Keratinocyte (primary cell): ENCODE measurements at regions not wholly inside any gene's neighbourhood (a gene's known extent, or its start where the extent isn't known, plus 50 kb on each side); places are given as distances from the start of the nearest gene placed in this dataset.

Source experiments
- DNase-seq: peaks from one replicate; pipeline ENCODE4 v3.0.0-alpha.2; 2011; ENCODE audit warnings: low read depth, missing footprints, low spot score
- FAIRE-seq: peaks from 2 replicates; lab custom pipeline; 2011; peaks lifted over from hg19 to GRCh38; lab: Jason Lieb, UNC
- H2AFZ ChIP-seq: 2 replicates; pipeline ENCODE4 v1.6.0; 2012; ENCODE audit warnings: low read length, control low read depth, inconsistent platforms; ENCODE audit not compliant: control insufficient read depth
- H3K27ac ChIP-seq: 2 replicates; pipeline ENCODE4 v1.5.1; 2011; ENCODE audit warnings: low read length; ENCODE audit not compliant: control insufficient read depth, insufficient read depth
- H3K27me3 ChIP-seq: 3 replicates; pipeline ENCODE4 v1.6.0; 2011; ENCODE audit warnings: low read length; ENCODE audit not compliant: control insufficient read depth, insufficient read depth; ENCODE audit errors: extremely low read depth
- H3K36me3 ChIP-seq, 2 experiments: 2 replicates in 1 of 2; 3 replicates in 1 of 2; pipeline ENCODE4 v1.5.1; 2011; ENCODE audit warnings: low read length in 2 of 2, mild to moderate bottlenecking in 1 of 2; ENCODE audit not compliant: control insufficient read depth in 2 of 2, insufficient read depth in 2 of 2; ENCODE audit errors: extremely low read depth in 1 of 2
- H3K4me1 ChIP-seq: 3 replicates; pipeline ENCODE4 v1.5.1; 2011; ENCODE audit warnings: low read length; ENCODE audit not compliant: control insufficient read depth, insufficient read depth; ENCODE audit errors: extremely low read depth
- H3K4me2 ChIP-seq: 3 replicates; pipeline ENCODE4 v1.6.0; 2011; ENCODE audit warnings: low read depth, low read length; ENCODE audit not compliant: control insufficient read depth, insufficient read depth; ENCODE audit errors: extremely low read depth
- H3K4me3 ChIP-seq, 3 experiments: fragments of 200-600 bp in 1 of 3; sonication (generic) in 1 of 3; 2 replicates in 2 of 3; 3 replicates in 1 of 3; pipeline ENCODE4 v1.5.1; 2011 to 2016; ENCODE audit warnings: low read length in 3 of 3, mild to moderate bottlenecking in 3 of 3, control low read depth in 2 of 3, inconsistent platforms in 1 of 3, low read depth in 1 of 3, mixed read lengths in 1 of 3, mixed run types in 1 of 3, moderate library complexity in 1 of 3; ENCODE audit not compliant: control insufficient read depth in 2 of 3, insufficient read depth in 2 of 3; ENCODE audit errors: extremely low read depth in 1 of 3
- H3K79me2 ChIP-seq: 2 replicates; pipeline ENCODE4 v1.6.0; 2012; ENCODE audit warnings: low read length; ENCODE audit not compliant: control insufficient read depth, insufficient read depth
- H3K9ac ChIP-seq: 3 replicates; pipeline ENCODE4 v1.6.0; 2011; ENCODE audit warnings: low read length; ENCODE audit not compliant: control insufficient read depth, insufficient read depth; ENCODE audit errors: extremely low read depth
- H3K9me1 ChIP-seq: 3 replicates; pipeline ENCODE4 v1.6.0; 2011; ENCODE audit warnings: low read length; ENCODE audit not compliant: control insufficient read depth, insufficient read depth; ENCODE audit errors: extremely low read depth
- H3K9me3 ChIP-seq: 2 replicates; pipeline ENCODE4 v1.5.1; 2012; ENCODE audit warnings: low read depth, low read length; ENCODE audit not compliant: control insufficient read depth
- H4K20me1 ChIP-seq: 3 replicates; pipeline ENCODE4 v1.6.0; 2011; ENCODE audit warnings: low read length; ENCODE audit not compliant: control insufficient read depth, insufficient read depth; ENCODE audit errors: extremely low read depth
- CTCF ChIP-seq, 3 experiments: IDR thresholded peaks in 1 of 3; conservative IDR thresholded peaks in 1 of 3; optimal IDR thresholded peaks in 1 of 3; 2 replicates in 2 of 3; 3 replicates in 1 of 3; pipeline versions ENCODE3 to v1.5.1; 2011; ENCODE audit warnings: low read length in 3 of 3, mild to moderate bottlenecking in 3 of 3, moderate library complexity in 2 of 3, control low read depth in 1 of 3, inconsistent platforms in 1 of 3; ENCODE audit not compliant: insufficient read depth in 2 of 3; ENCODE audit errors: extremely low read depth in 1 of 3
- EZH2 ChIP-seq: IDR thresholded peaks from one replicate; pipeline ENCODE4 v1.6.1; 2012; ENCODE audit warnings: inconsistent platforms, mild to moderate bottlenecking, low read length, moderate library complexity
- dilution Hi-C: fragments of 300-500 bp; cut with MboI; formaldehyde crosslinking; loops from one replicate; pipeline ENCODE4 v1.7.0; 2020; ENCODE audit warnings: low sequenced_read_pairs; ENCODE audit not compliant: extremely low pct_ligation_motif_present

GRCh38 chr6:71446470-71446869 is 157.9 kb downstream of the OGFRL1 start:
- no peaks in the 10 kb centered on the region for H3K27me3 ChIP-seq
- H3K4me1 ChIP-seq = no peaks in the 10 kb centered on the region
- H3K9ac ChIP-seq = no peak overlapping the region
- no peaks in the 10 kb centered on the region for H3K9me1 ChIP-seq
- TF ChIP-seq EZH2 (no peak), CTCF (optimal IDR thresholded peaks at IDR 0.05 in 1 of 3, IDR thresholded peaks at IDR 0.05 in 1 of 3, conservative IDR thresholded peaks at IDR 0.05 in 1 of 3; ENCODE audit: extremely low read depth in 1 of 3, insufficient read depth in 2 of 3, low read length in 3 of 3) (no peak)
- no peaks in the 10 kb centered on the region for H3K79me2 ChIP-seq
- H2AFZ ChIP-seq = no peak overlapping the region
- no peak overlapping the region for H3K27ac ChIP-seq
- H3K36me3 ChIP-seq = no peaks in the 10 kb centered on the region
- DNase-seq (no peak), FAIRE-seq (peak; percentile 9)
- H3K9me3 ChIP-seq = no peaks in the 10 kb centered on the region
- no peak overlapping the region for H3K4me2 ChIP-seq
- no peak overlapping the region for H3K4me3 ChIP-seq
- no peaks in the 10 kb centered on the region for H4K20me1 ChIP-seq
- dilution Hi-C loops = no loop called here

DNA sequence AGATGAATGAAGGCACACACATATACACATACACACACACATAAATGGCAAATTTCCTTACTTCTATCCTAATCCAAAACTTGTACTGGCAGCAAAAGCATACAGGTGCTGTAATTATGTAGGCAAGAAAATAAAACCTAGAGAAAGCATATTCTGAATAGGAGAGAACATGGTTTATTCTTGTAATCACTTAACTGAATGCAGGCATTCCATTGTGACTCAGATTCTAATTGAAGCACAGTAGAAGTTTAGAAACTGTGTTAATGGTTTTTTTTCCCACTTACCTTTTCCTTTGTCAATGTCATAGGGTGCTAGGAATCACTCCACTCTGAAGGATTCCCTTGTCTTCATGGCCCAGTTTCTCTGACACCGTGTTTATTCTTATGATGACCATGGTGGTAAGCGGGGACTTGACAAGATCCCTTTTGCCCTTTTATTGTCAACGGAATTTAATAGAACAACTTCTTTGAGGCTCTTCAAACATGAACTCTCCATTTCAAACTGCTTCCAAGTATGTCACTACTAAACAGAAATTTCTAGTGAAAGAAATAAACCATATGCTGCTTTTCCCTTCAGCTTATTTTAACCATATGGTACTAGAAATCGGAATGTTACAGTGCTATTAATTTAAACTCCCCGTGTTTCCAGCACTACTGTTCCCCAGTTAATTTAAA is 164.2 kb downstream of the OGFRL1 start:
- no peaks in the 10 kb centered on the region for H4K20me1 ChIP-seq
- no peaks in the 10 kb centered on the region for H3K27me3 ChIP-seq
- H3K4me3 ChIP-seq = no peak overlapping the region
- dilution Hi-C loops = no loop called here
- H3K9me3 ChIP-seq = no peaks in the 10 kb centered on the region
- no peak overlapping the region for H3K9ac ChIP-seq
- no peaks in the 10 kb centered on the region for H3K9me1 ChIP-seq
- H3K36me3 ChIP-seq = no peaks in the 10 kb centered on the region
- peaks cover 3% of the 10 kb centered on the region for H3K4me1 ChIP-seq
- no peaks in the 10 kb centered on the region for H3K79me2 ChIP-seq
- DNase-seq = no peak
- H2AFZ ChIP-seq = no peak overlapping the region
- TF ChIP-seq CTCF (optimal IDR thresholded peaks at IDR 0.05 in 1 of 3, IDR thresholded peaks at IDR 0.05 in 1 of 3, conservative IDR thresholded peaks at IDR 0.05 in 1 of 3; ENCODE audit: extremely low read depth in 1 of 3, insufficient read depth in 2 of 3, low read length in 3 of 3) = no peak
- no peak for TF ChIP-seq EZH2
- no peak for FAIRE-seq
- H3K27ac ChIP-seq = no peak overlapping the region
- H3K4me2 ChIP-seq = no peak overlapping the region
